ENCODE measurements at regions not wholly inside any gene's neighbourhood (a gene's known extent, or its start where the extent isn't known, plus 50 kb on each side); places are given as distances from the start of the nearest gene placed in this dataset.
"Not testable (repeated sequence)": the region's sequence is repeated elsewhere in the genome, so short reads cannot be mapped to it uniquely, and the experiment has no call there.

DNA sequence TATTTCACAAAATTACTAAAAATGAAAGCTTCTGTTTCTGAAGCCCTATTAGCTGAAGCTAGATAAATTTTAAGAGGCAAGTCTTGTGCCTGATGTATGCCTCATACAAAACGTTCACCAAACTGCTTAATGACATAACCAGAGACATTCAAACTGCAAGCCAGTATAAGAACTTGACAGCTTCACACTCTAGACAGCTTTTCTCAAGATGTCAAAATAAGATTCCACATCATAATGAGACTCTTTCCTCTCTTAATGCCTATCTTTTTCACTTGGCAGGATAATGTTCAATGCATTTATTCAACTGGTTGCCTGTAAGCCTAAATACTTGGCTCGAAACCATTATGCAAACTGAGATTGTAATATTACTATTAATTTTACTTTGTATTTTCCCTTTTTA is 424.0 kb downstream of the LTN1 start:
- no peak for TF ChIP-seq EZH2phosphoT487 (conservative IDR thresholded peaks at IDR 0.05; ENCODE audit: low read length)
- TF ChIP-seq, protein P1, sequence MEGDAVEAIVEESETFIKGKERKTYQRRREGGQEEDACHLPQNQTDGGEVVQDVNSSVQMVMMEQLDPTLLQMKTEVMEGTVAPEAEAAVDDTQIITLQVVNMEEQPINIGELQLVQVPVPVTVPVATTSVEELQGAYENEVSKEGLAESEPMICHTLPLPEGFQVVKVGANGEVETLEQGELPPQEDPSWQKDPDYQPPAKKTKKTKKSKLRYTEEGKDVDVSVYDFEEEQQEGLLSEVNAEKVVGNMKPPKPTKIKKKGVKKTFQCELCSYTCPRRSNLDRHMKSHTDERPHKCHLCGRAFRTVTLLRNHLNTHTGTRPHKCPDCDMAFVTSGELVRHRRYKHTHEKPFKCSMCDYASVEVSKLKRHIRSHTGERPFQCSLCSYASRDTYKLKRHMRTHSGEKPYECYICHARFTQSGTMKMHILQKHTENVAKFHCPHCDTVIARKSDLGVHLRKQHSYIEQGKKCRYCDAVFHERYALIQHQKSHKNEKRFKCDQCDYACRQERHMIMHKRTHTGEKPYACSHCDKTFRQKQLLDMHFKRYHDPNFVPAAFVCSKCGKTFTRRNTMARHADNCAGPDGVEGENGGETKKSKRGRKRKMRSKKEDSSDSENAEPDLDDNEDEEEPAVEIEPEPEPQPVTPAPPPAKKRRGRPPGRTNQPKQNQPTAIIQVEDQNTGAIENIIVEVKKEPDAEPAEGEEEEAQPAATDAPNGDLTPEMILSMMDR (IDR thresholded peaks at IDR 0.05; ENCODE audit: insufficient read depth, low read length, poor library complexity, severe bottlenecking): no peak
- Histone ChIP-seq H2AFZ (ENCODE audit: low read depth, low read length, severe bottlenecking) (no peak overlapping the region), H3K9me3 (ENCODE audit: insufficient read depth, low read length) (no peaks in the 10 kb centered on the region), H3K4me3 (ENCODE audit: insufficient read depth, low read length, poor library complexity, severe bottlenecking) (no peak overlapping the region), H3K9ac (ENCODE audit: low read length) (no peak overlapping the region), H3K9me2 (replicated peaks; ENCODE audit: insufficient read depth, low read length) (no peaks in the 10 kb centered on the region), H4K20me1 (ENCODE audit: low read depth, low read length) (no peaks in the 10 kb centered on the region), H3K27ac (ENCODE audit: low read depth, low read length) (no peak overlapping the region), H3K27me3 (ENCODE audit: low read length) (no peaks in the 10 kb centered on the region), H3K79me2 (ENCODE audit: insufficient read depth, low read length) (no peaks in the 10 kb centered on the region), H3K36me3 (ENCODE audit: low read length) (no peaks in the 10 kb centered on the region), H3F3A (ENCODE audit: insufficient read depth) (no peaks in the 10 kb centered on the region), H3K4me2 (ENCODE audit: low read depth, low read length, poor library complexity, severe bottlenecking) (no peak overlapping the region)

DNA sequence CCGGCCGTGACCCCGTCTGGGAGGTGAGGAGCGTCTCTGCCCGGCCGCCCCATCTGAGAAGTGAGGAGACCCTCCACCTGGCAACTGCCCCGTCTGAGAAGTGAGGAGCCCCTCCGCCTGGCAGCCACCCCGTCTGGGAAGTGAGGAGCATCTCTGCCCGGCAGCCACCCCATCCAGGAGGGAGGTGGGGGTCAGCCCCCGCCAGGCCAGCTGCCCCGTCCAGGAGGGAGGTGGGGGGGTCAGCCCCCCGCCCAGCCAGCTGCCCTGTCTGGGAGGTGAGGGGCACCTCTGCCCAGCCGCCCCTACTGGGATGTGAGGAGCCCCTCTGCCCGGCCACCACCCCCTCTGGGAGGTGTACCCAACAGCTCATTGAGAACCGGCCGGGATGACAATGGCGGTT is 428.7 kb downstream of the LTN1 start:
- H3K27me3 ChIP-seq (ENCODE audit: low read length); H3K79me2 ChIP-seq (ENCODE audit: insufficient read depth, low read length); H3K9me2 ChIP-seq (replicated peaks; ENCODE audit: insufficient read depth, low read length); H3K4me3 ChIP-seq (ENCODE audit: insufficient read depth, low read length, poor library complexity, severe bottlenecking); H3K27ac ChIP-seq (ENCODE audit: low read depth, low read length); H3K9me3 ChIP-seq (ENCODE audit: insufficient read depth, low read length); H3F3A ChIP-seq (ENCODE audit: insufficient read depth); H4K20me1 ChIP-seq (ENCODE audit: low read depth, low read length); H3K4me2 ChIP-seq (ENCODE audit: low read depth, low read length, poor library complexity, severe bottlenecking); H3K36me3 ChIP-seq (ENCODE audit: low read length); H2AFZ ChIP-seq (ENCODE audit: low read depth, low read length, severe bottlenecking); H3K9ac ChIP-seq (ENCODE audit: low read length): not testable (repeated sequence)

DNA sequence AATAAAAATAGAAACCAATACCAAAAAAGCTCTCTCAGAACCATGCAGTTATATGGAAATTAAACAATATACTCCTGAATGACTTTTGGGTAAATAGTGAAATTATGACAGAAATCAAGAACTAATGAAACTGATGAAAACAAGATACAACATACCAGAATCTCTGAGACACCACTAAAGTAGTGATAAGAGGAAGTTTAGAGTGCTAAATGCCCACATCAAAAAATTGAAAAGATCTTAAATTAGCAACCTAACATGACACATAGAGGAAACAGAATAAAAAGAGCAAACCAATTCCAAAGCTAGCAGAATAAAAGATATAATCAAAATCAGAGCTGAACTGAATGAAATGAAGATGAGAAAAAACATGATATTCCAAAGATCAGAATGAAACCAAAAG is 430.9 kb downstream of the LTN1 start:
- no peaks in the 10 kb centered on the region; the same call in 1 of the 2 replicates for H3K9me3 ChIP-seq (ENCODE audit: insufficient read depth, low read length)
- TF ChIP-seq, protein P1 (IDR thresholded peaks at IDR 0.05; ENCODE audit: insufficient read depth, low read length, poor library complexity, severe bottlenecking): no peak
- no peak for TF ChIP-seq EZH2phosphoT487 (conservative IDR thresholded peaks at IDR 0.05; ENCODE audit: low read length)
- H3K9me2 ChIP-seq (replicated peaks; ENCODE audit: insufficient read depth, low read length): no peaks in the 10 kb centered on the region
- no peaks in the 10 kb centered on the region for H4K20me1 ChIP-seq (ENCODE audit: low read depth, low read length)
- no peak overlapping the region for H2AFZ ChIP-seq (ENCODE audit: low read depth, low read length, severe bottlenecking)
- H3K9ac ChIP-seq (ENCODE audit: low read length): no peak overlapping the region
- H3K27me3 ChIP-seq (ENCODE audit: low read length): no peaks in the 10 kb centered on the region
- H3K27ac ChIP-seq (ENCODE audit: low read depth, low read length): no peak overlapping the region
- no peak overlapping the region for H3K4me3 ChIP-seq (ENCODE audit: insufficient read depth, low read length, poor library complexity, severe bottlenecking)
- no peaks in the 10 kb centered on the region for H3K36me3 ChIP-seq (ENCODE audit: low read length)
- no peaks in the 10 kb centered on the region for H3K79me2 ChIP-seq (ENCODE audit: insufficient read depth, low read length)
- no peaks in the 10 kb centered on the region for H3F3A ChIP-seq (ENCODE audit: insufficient read depth)
- H3K4me2 ChIP-seq (ENCODE audit: low read depth, low read length, poor library complexity, severe bottlenecking): peak overlapping the region; percentile 31

DNA sequence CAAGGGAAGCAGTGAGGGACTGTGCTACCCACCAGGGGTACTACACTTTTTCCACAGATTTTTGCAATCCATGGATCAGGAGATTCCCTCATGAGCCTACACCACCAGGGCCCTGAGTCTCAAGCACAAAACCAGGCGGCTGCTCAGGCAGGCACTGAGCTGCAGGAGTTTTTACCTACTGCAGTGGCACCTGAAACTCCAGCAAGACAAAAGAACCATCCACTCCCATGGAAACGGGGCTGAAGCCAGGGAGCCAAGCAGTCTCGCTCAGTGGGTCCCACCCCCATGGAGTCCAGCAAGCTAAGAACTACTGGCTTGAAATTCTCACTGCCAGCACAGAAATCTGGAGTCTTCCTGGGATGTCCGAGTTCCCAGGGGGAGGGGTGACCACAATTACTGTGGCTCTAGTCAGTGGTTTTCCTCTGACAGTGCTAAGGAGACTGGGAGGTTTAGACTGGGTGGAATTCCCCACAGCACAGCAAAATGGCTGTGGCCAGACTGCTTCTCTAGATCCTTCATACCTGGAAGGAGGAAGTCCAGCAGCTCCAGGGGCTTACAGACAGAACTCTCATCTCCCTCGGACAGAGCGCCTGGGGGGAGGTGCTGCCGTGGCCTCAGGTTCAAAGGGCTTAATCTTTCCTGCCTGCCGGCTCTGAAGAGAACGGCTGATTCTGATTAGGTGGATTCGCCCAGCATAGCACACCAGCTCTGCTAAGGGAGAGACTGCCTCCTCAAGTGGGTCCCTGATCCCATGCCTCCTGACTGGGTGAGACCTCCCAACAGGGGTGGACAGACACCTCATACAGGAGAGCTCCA is 437.8 kb downstream of the LTN1 start:
- Histone ChIP-seq H3K4me2 (ENCODE audit: low read depth, low read length, poor library complexity, severe bottlenecking) (no peak overlapping the region), H3F3A (ENCODE audit: insufficient read depth) (no peaks in the 10 kb centered on the region), H3K9ac (ENCODE audit: low read length) (no peak overlapping the region), H2AFZ (ENCODE audit: low read depth, low read length, severe bottlenecking) (no peak overlapping the region), H3K36me3 (ENCODE audit: low read length) (no peaks in the 10 kb centered on the region), H3K27ac (ENCODE audit: low read depth, low read length) (no peak overlapping the region), H3K9me2 (replicated peaks; ENCODE audit: insufficient read depth, low read length) (no peaks in the 10 kb centered on the region), H3K79me2 (ENCODE audit: insufficient read depth, low read length) (no peaks in the 10 kb centered on the region), H3K27me3 (ENCODE audit: low read length) (no peaks in the 10 kb centered on the region), H3K4me3 (ENCODE audit: insufficient read depth, low read length, poor library complexity, severe bottlenecking) (no peak overlapping the region), H3K9me3 (ENCODE audit: insufficient read depth, low read length) (no peaks in the 10 kb centered on the region; the same call in 1 of the 2 replicates), H4K20me1 (ENCODE audit: low read depth, low read length) (no peaks in the 10 kb centered on the region)
- no peak for TF ChIP-seq EZH2phosphoT487 (conservative IDR thresholded peaks at IDR 0.05; ENCODE audit: low read length)
- TF ChIP-seq, protein P1 (IDR thresholded peaks at IDR 0.05; ENCODE audit: insufficient read depth, low read length, poor library complexity, severe bottlenecking): no peak
